GM12878 (cell line): ENCODE measurements at regions not wholly inside any gene's neighbourhood (a gene's known extent, or its start where the extent isn't known, plus 50 kb on each side); places are given as distances from the start of the nearest gene placed in this dataset.

Experiments used
- ATAC-seq: fragments of 200-7000 bp; cut with Tn5 transposase; 3 replicates; pipeline ENCODE4 v1.9.1; 2020; ENCODE audit warnings: mild to moderate bottlenecking, moderate library complexity
- BruUV-seq: library from RNA; stranded (reverse); fragments of 400-500 nt; replicated peaks from 2 replicates; lab custom pipeline; 2021; lab: Mats Ljungman, UMichigan
- CTCF ChIA-PET: fragments of 300-600 bp; sonication (Branson Sonifier 250); formaldehyde crosslinking; extraction: SDS; loops from one replicate; lab custom pipeline; 2021; ENCODE audit warnings: inconsistent platforms; lab: Yijun Ruan, JAX
- POLR2A ChIA-PET: fragments of 350-600 bp; formaldehyde crosslinking; extraction: SDS; loops from one replicate; lab custom pipeline; 2021; ENCODE audit warnings: inconsistent platforms; lab: Charles Lee
- RAD21 ChIA-PET: fragments of 300-600 bp; sonication (Branson Sonifier 250); formaldehyde crosslinking; loops from one replicate; lab custom pipeline; 2023; ENCODE audit warnings: antibody characterized with exemption; ENCODE audit not compliant: unreplicated experiment; lab: Charles Lee
- SMC1A ChIA-PET: fragments of 300-600 bp; sonication (Branson Sonifier 250); formaldehyde crosslinking; loops from one replicate; lab custom pipeline; 2023; ENCODE audit not compliant: unreplicated experiment, uncharacterized antibody; lab: Charles Lee
- DNase-seq: peaks from one replicate; pipeline ENCODE4 v3.0.0-alpha.2; 2011; ENCODE audit warnings: low read depth, low spot score
- FAIRE-seq: peaks from 3 replicates; lab custom pipeline; 2011; peaks lifted over from hg19 to GRCh38; lab: Jason Lieb, UNC
- H2AFZ ChIP-seq: 2 replicates; pipeline ENCODE4 v1.6.0; 2011; ENCODE audit warnings: low read depth, low read length, control low read depth; ENCODE audit not compliant: control insufficient read depth
- H3K27ac ChIP-seq: 2 replicates; pipeline ENCODE4 v1.5.1; 2011; ENCODE audit warnings: control low read depth; ENCODE audit not compliant: control insufficient read depth, insufficient read depth
- H3K27me3 ChIP-seq, 2 experiments: replicated peaks in 1 of 2; 2 replicates each; pipeline versions ENCODE4 v1.6.0 to v1.6.1; 2011; ENCODE audit warnings: low read length in 1 of 2; ENCODE audit not compliant: control insufficient read depth in 2 of 2, insufficient read depth in 2 of 2
- H3K36me3 ChIP-seq, 2 experiments: 2 replicates each; pipeline ENCODE4 v1.5.1; 2011; ENCODE audit warnings: low read length in 1 of 2; ENCODE audit not compliant: control insufficient read depth in 2 of 2, insufficient read depth in 2 of 2
- H3K4me1 ChIP-seq: 2 replicates; pipeline ENCODE4 v1.6.1; 2011; ENCODE audit warnings: mild to moderate bottlenecking, low read length, moderate library complexity, mixed read lengths; ENCODE audit not compliant: control insufficient read depth, insufficient read depth
- H3K4me2 ChIP-seq: 2 replicates; pipeline ENCODE4 v1.6.0; 2011; ENCODE audit warnings: control low read depth; ENCODE audit not compliant: control insufficient read depth, insufficient read depth
- H3K4me3 ChIP-seq: fragments of 200-600 bp; sonication (generic); 2 replicates; pipeline ENCODE4 v1.5.1; 2016
- H3K79me2 ChIP-seq: 2 replicates; pipeline ENCODE4 v1.6.0; 2011; ENCODE audit warnings: low read length; ENCODE audit not compliant: control insufficient read depth, insufficient read depth
- H3K9ac ChIP-seq: 2 replicates; pipeline ENCODE4 v1.8.0; 2011; ENCODE audit warnings: low read length, control low read depth, mixed read lengths; ENCODE audit not compliant: control insufficient read depth, insufficient read depth
- H3K9me3 ChIP-seq: replicated peaks from 3 replicates; pipeline ENCODE4 v1.5.1; 2011; ENCODE audit warnings: mild to moderate bottlenecking, low read length; ENCODE audit not compliant: control insufficient read depth, insufficient read depth
- H4K20me1 ChIP-seq: 2 replicates; pipeline ENCODE4 v1.6.0; 2011; ENCODE audit not compliant: control insufficient read depth, insufficient read depth
- CBX3 ChIP-seq: fragments of 200-600 bp; sonication (generic); IDR thresholded peaks from 2 replicates; pipeline ENCODE4 v1.6.1; 2016; ENCODE audit warnings: low read depth, borderline replicate concordance
- EZH2 ChIP-seq: IDR thresholded peaks from 2 replicates; pipeline ENCODE4 v1.6.1; 2012; ENCODE audit warnings: low read depth, mild to moderate bottlenecking, control low read depth, inconsistent platforms, low read length, borderline replicate concordance; ENCODE audit not compliant: control insufficient read depth
- FOS ChIP-seq: IDR thresholded peaks from 3 replicates; pipeline ENCODE4 v1.6.1; 2011; ENCODE audit warnings: borderline replicate concordance; ENCODE audit not compliant: insufficient read length; ENCODE audit errors: extremely low read depth
- FOXK2 ChIP-seq: fragments of 450-650 bp; IDR thresholded peaks from 2 replicates; pipeline ENCODE4 v1.6.1; 2017; ENCODE audit warnings: mild to moderate bottlenecking, moderate library complexity
- NBN ChIP-seq: fragments of 450-650 bp; IDR thresholded peaks from 2 replicates; pipeline ENCODE4 v1.6.1; 2016
- NFXL1 ChIP-seq: fragments of 450-650 bp; IDR thresholded peaks from 2 replicates; pipeline ENCODE4 v1.6.1; 2017; ENCODE audit warnings: antibody characterized with exemption, mild to moderate bottlenecking, borderline replicate concordance
- NRF1 ChIP-seq: conservative IDR thresholded peaks from 2 replicates; pipeline ENCODE4 v1.6.1; 2011; ENCODE audit warnings: mild to moderate bottlenecking, low read depth, low read length, improper control_type of control experiment
- POLR2AphosphoS2 ChIP-seq: IDR thresholded peaks from 2 replicates; pipeline ENCODE4 v1.6.1; 2011; ENCODE audit warnings: low read depth, mild to moderate bottlenecking, low read length, improper control_type of control experiment, moderate library complexity
- RB1 ChIP-seq: fragments of 450-650 bp; formaldehyde crosslinking; IDR thresholded peaks from 2 replicates; pipeline ENCODE4 v1.6.1; 2017; ENCODE audit warnings: mild to moderate bottlenecking, borderline replicate concordance
- RUNX3 ChIP-seq: IDR thresholded peaks from 2 replicates; pipeline ENCODE4 v1.6.1; 2012; ENCODE audit warnings: low read length, inconsistent platforms
- STAT3 ChIP-seq: IDR thresholded peaks from 2 replicates; pipeline ENCODE4 v1.6.1; 2011; ENCODE audit warnings: low read depth, low read length, improper control_type of control experiment
- TCF12 ChIP-seq: IDR thresholded peaks from 2 replicates; pipeline ENCODE4 v1.6.1; 2011; ENCODE audit warnings: low read depth, mild to moderate bottlenecking, low read length
- USF1 ChIP-seq: IDR thresholded peaks from 2 replicates; pipeline ENCODE4 v1.6.1; 2011; ENCODE audit warnings: borderline replicate concordance, low read depth, mild to moderate bottlenecking, moderate library complexity, mixed read lengths, low read length; ENCODE audit not compliant: insufficient read depth; ENCODE audit errors: extremely low read length
- YY1 ChIP-seq: IDR thresholded peaks from 2 replicates; pipeline ENCODE4 v1.6.1; 2011; ENCODE audit warnings: low read depth, mild to moderate bottlenecking, low read length
- ZNF384 ChIP-seq: IDR thresholded peaks from 2 replicates; pipeline ENCODE4 v1.6.1; 2012; ENCODE audit warnings: low read depth, mild to moderate bottlenecking, low read length, improper control_type of control experiment, borderline replicate concordance
- WGBS: methylation state at CpG from one replicate; pipeline ENCODE4 v1.1.6; 2016; ENCODE audit warnings: low lambda C conversion rate; ENCODE audit not compliant: insufficient replicate concordance, insufficient coverage; ENCODE audit errors: missing lambda C conversion rate; 5-methylcytosine and 5-hydroxymethylcytosine counted together
- in situ Hi-C: fragments of 300-500 bp; cut with MboI; formaldehyde crosslinking; loops from 9 replicates; pipeline ENCODE4 v1.14.3; 2018; ENCODE audit warnings: mixed read lengths
- intact Hi-C: fragments of 100-400 bp; cut with micrococcal nuclease; formaldehyde crosslinking; loops from one replicate; pipeline ENCODE4 v1.14.2; 2022; ENCODE audit not compliant: unreplicated experiment
- TF ChIP-seq, protein P1 (sequence below): fragments of 450-650 bp; IDR thresholded peaks from 2 replicates; pipeline ENCODE4 v1.6.1; 2017; ENCODE audit warnings: mild to moderate bottlenecking, moderate library complexity

GRCh38 chr1:113255720-113256347 lies 134.5 kb upstream of the MAGI3 start:
- no TSS peak for BruUV-seq

More at GRCh38 chr1:113255720-113256347, 134.5 kb upstream of the MAGI3 start:
- ChIA-PET SMC1A (no interaction called here), POLR2A (no interaction called here), CTCF (no interaction called here), RAD21 (no interaction called here)
- no peak for FAIRE-seq
- no peak overlapping the region for H3K9ac ChIP-seq
- H3K36me3 ChIP-seq = no peaks in the 10 kb centered on the region
- no peaks in the 10 kb centered on the region for H3K27me3 ChIP-seq
- no peaks in the 10 kb centered on the region for H4K20me1 ChIP-seq
- WGBS = 49% methylated on average over 8 of the region's 8 CpGs
- H3K79me2 ChIP-seq = no peaks in the 10 kb centered on the region
- H3K4me1 ChIP-seq = no peaks in the 10 kb centered on the region
- in situ Hi-C loops = no loop called here
- H3K9me3 ChIP-seq = no peaks in the 10 kb centered on the region
- H3K4me2 ChIP-seq = no peak overlapping the region
- DNase-seq = no peak
- TF ChIP-seq ZNF384 = no peak
- no peak for TF ChIP-seq NRF1
- TF ChIP-seq YY1 = no peak
- no peak for TF ChIP-seq TCF12
- TF ChIP-seq USF1 = no peak
- TF ChIP-seq STAT3 = no peak
- TF ChIP-seq RB1 = no peak
- TF ChIP-seq RUNX3 = no peak
- no peak for TF ChIP-seq POLR2AphosphoS2
- TF ChIP-seq FOS = no peak
- no peak for TF ChIP-seq CBX3
- TF ChIP-seq, protein P1, sequence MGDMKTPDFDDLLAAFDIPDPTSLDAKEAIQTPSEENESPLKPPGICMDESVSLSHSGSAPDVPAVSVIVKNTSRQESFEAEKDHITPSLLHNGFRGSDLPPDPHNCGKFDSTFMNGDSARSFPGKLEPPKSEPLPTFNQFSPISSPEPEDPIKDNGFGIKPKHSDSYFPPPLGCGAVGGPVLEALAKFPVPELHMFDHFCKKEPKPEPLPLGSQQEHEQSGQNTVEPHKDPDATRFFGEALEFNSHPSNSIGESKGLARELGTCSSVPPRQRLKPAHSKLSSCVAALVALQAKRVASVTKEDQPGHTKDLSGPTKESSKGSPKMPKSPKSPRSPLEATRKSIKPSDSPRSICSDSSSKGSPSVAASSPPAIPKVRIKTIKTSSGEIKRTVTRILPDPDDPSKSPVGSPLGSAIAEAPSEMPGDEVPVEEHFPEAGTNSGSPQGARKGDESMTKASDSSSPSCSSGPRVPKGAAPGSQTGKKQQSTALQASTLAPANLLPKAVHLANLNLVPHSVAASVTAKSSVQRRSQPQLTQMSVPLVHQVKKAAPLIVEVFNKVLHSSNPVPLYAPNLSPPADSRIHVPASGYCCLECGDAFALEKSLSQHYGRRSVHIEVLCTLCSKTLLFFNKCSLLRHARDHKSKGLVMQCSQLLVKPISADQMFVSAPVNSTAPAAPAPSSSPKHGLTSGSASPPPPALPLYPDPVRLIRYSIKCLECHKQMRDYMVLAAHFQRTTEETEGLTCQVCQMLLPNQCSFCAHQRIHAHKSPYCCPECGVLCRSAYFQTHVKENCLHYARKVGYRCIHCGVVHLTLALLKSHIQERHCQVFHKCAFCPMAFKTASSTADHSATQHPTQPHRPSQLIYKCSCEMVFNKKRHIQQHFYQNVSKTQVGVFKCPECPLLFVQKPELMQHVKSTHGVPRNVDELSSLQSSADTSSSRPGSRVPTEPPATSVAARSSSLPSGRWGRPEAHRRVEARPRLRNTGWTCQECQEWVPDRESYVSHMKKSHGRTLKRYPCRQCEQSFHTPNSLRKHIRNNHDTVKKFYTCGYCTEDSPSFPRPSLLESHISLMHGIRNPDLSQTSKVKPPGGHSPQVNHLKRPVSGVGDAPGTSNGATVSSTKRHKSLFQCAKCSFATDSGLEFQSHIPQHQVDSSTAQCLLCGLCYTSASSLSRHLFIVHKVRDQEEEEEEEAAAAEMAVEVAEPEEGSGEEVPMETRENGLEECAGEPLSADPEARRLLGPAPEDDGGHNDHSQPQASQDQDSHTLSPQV = no peak
- no peak for TF ChIP-seq FOXK2
- no peak for TF ChIP-seq NBN
- no peak for TF ChIP-seq NFXL1
- TF ChIP-seq EZH2 = no peak
- intact Hi-C loops = loop anchor here (5.0 kb wide), 1 partner anchor 49 kb away; no protein-coding TSS in a partner anchor
- H3K4me3 ChIP-seq = no peak overlapping the region
- no peak overlapping the region for H3K27ac ChIP-seq
- ATAC-seq = no peak
- H2AFZ ChIP-seq = no peak overlapping the region
